OCI-LY1 (cell line): ENCODE measurements at regions not wholly inside any gene's neighbourhood (a gene's known extent, or its start where the extent isn't known, plus 50 kb on each side); places are given as distances from the start of the nearest gene placed in this dataset.

ENCODE experiments used
- H2AFZ ChIP-seq: fragments of 200-600 bp; sonication (generic), shearing (Covaris generic); 2 replicates; pipeline ENCODE4 v1.6.0; 2014; ENCODE audit warnings: antibody characterized with exemption, mild to moderate bottlenecking, low read length
- H3F3A ChIP-seq: fragments of 200-600 bp; sonication (generic), shearing (Covaris generic); 2 replicates; pipeline ENCODE4 v1.6.0; 2014; ENCODE audit warnings: mild to moderate bottlenecking, antibody characterized with exemption, low read length, moderate library complexity; ENCODE audit not compliant: insufficient read depth
- H3K27ac ChIP-seq: fragments of 200-600 bp; sonication (generic); 2 replicates; pipeline ENCODE4 v1.5.1; 2014; ENCODE audit warnings: low read length, mixed run types, mild to moderate bottlenecking, low read depth; ENCODE audit not compliant: poor library complexity, severe bottlenecking
- H3K27me3 ChIP-seq: fragments of 200-600 bp; sonication (generic); 2 replicates; pipeline ENCODE4 v1.6.0; 2014; ENCODE audit warnings: antibody characterized with exemption, mild to moderate bottlenecking, low read length, moderate library complexity; ENCODE audit not compliant: insufficient read depth
- H3K36me3 ChIP-seq: fragments of 200-600 bp; sonication (generic); 2 replicates; pipeline ENCODE4 v1.6.1; 2014; ENCODE audit warnings: mild to moderate bottlenecking, antibody characterized with exemption, low read length, moderate library complexity, mixed read lengths; ENCODE audit not compliant: insufficient read depth
- H3K4me1 ChIP-seq: fragments of 200-600 bp; sonication (generic); 2 replicates; pipeline ENCODE4 v1.5.1; 2014; ENCODE audit warnings: mild to moderate bottlenecking, low read length, moderate library complexity; ENCODE audit not compliant: insufficient read depth, severe bottlenecking
- H3K4me2 ChIP-seq: fragments of 200-600 bp; sonication (generic), shearing (Covaris generic); 2 replicates; pipeline ENCODE4 v1.6.1; 2014; ENCODE audit warnings: low read length
- H3K4me3 ChIP-seq: fragments of 200-600 bp; sonication (generic); 2 replicates; pipeline ENCODE4 v1.5.1; 2014; ENCODE audit warnings: low read length, low read depth, mild to moderate bottlenecking, mixed read lengths; ENCODE audit not compliant: poor library complexity, severe bottlenecking
- H3K79me2 ChIP-seq: fragments of 200-600 bp; shearing (Covaris generic); 2 replicates; pipeline ENCODE4 v1.6.1; 2016; ENCODE audit warnings: mixed run types, low read length, mixed read lengths; ENCODE audit not compliant: insufficient read depth
- H3K9ac ChIP-seq: fragments of 200-600 bp; sonication (generic), shearing (Covaris generic); 2 replicates; pipeline ENCODE4 v1.6.1; 2014; ENCODE audit warnings: mild to moderate bottlenecking, low read length, mixed read lengths
- H3K9me2 ChIP-seq: fragments of 200-600 bp; sonication (generic), shearing (Covaris generic); 2 replicates; pipeline ENCODE4 v1.6.1; 2014; ENCODE audit warnings: low read depth, mild to moderate bottlenecking, low read length, mixed read lengths
- H3K9me3 ChIP-seq: fragments of 200-600 bp; shearing (Covaris generic); 2 replicates; pipeline ENCODE4 v1.6.1; 2014; ENCODE audit warnings: low read length, mixed read lengths
- H4K20me1 ChIP-seq: fragments of 200-600 bp; sonication (generic), shearing (Covaris generic); 2 replicates; pipeline ENCODE4 v1.6.0; 2016; ENCODE audit warnings: mild to moderate bottlenecking, low read length; ENCODE audit not compliant: insufficient read depth
- CTCF ChIP-seq: fragments of 200-600 bp; sonication (generic), shearing (Covaris generic); IDR thresholded peaks from 2 replicates; pipeline ENCODE4 v1.5.1; 2017; ENCODE audit warnings: mild to moderate bottlenecking, antibody characterized with exemption, low read length, moderate library complexity, mixed read lengths
- EZH2 ChIP-seq: fragments of 200-600 bp; sonication (generic), shearing (Covaris generic); IDR thresholded peaks from 2 replicates; pipeline ENCODE4 v1.8.0; 2017; ENCODE audit warnings: borderline replicate concordance, mixed run types, mild to moderate bottlenecking, antibody characterized with exemption, low read length, moderate library complexity, mixed read lengths

GRCh38 chr11:91880660-91881059 lies 344.0 kb upstream of the FAT3 start:
- H3K36me3 ChIP-seq, result no peaks in the 10 kb centered on the region
- H3K9me3 ChIP-seq, result no peaks in the 10 kb centered on the region
- no peaks in the 10 kb centered on the region for H3K79me2 ChIP-seq
- H4K20me1 ChIP-seq, result no peaks in the 10 kb centered on the region
- H3F3A ChIP-seq, result no peaks in the 10 kb centered on the region
- H2AFZ ChIP-seq, result no peak overlapping the region
- H3K9ac ChIP-seq, result no peak overlapping the region
- TF ChIP-seq CTCF (no peak), EZH2 (no peak)
- no peaks in the 10 kb centered on the region for H3K4me1 ChIP-seq
- H3K4me3 ChIP-seq, result no peak overlapping the region
- no peaks in the 10 kb centered on the region for H3K9me2 ChIP-seq
- H3K4me2 ChIP-seq, result no peak overlapping the region
- no peaks in the 10 kb centered on the region for H3K27me3 ChIP-seq
- no peak overlapping the region for H3K27ac ChIP-seq

- no peaks in the 10 kb centered on the region for H3K79me2 ChIP-seq
- TF ChIP-seq EZH2 (no peak), CTCF (no peak)
- no peaks in the 10 kb centered on the region for H4K20me1 ChIP-seq
- no peaks in the 10 kb centered on the region for H3K27me3 ChIP-seq
- no peak overlapping the region for H3K4me3 ChIP-seq
- H3K9me2 ChIP-seq, result no peaks in the 10 kb centered on the region
- no peaks in the 10 kb centered on the region for H3K4me1 ChIP-seq
- no peak overlapping the region for H3K9ac ChIP-seq
- H2AFZ ChIP-seq, result no peak overlapping the region
- H3K4me2 ChIP-seq, result no peak overlapping the region
- H3F3A ChIP-seq, result no peaks in the 10 kb centered on the region
- H3K27ac ChIP-seq, result no peak overlapping the region
- no peaks in the 10 kb centered on the region for H3K36me3 ChIP-seq
- no peaks in the 10 kb centered on the region for H3K9me3 ChIP-seq
Measured at GRCh38 chr11:91876746-91877145, 347.9 kb upstream of the FAT3 start.

GRCh38 chr11:91872243-91872642 lies 352.4 kb upstream of the FAT3 start:
- no peaks in the 10 kb centered on the region for H3K4me1 ChIP-seq
- H3K9me2 ChIP-seq, result no peaks in the 10 kb centered on the region
- H3K36me3 ChIP-seq, result no peaks in the 10 kb centered on the region
- H3F3A ChIP-seq, result no peaks in the 10 kb centered on the region
- no peak for TF ChIP-seq EZH2
- TF ChIP-seq CTCF, result no peak
- H2AFZ ChIP-seq, result no peak overlapping the region
- no peak overlapping the region for H3K4me3 ChIP-seq
- no peaks in the 10 kb centered on the region for H4K20me1 ChIP-seq
- H3K27me3 ChIP-seq, result no peaks in the 10 kb centered on the region
- no peaks in the 10 kb centered on the region for H3K79me2 ChIP-seq
- H3K9ac ChIP-seq, result no peak overlapping the region
- no peaks in the 10 kb centered on the region for H3K9me3 ChIP-seq
- no peak overlapping the region for H3K4me2 ChIP-seq
- no peak overlapping the region for H3K27ac ChIP-seq
